ENCODE measurements at regions not wholly inside any gene's neighbourhood (a gene's known extent, or its start where the extent isn't known, plus 50 kb on each side); places are given as distances from the start of the nearest gene placed in this dataset.

- no peak for TF ChIP-seq YY1 (IDR thresholded peaks at IDR 0.05; ENCODE audit: insufficient read depth, insufficient read length)
- no peak for TF ChIP-seq ZNF274 (IDR thresholded peaks at IDR 0.05; ENCODE audit: low read depth, low read length)
- TF ChIP-seq SUZ12 (IDR thresholded peaks at IDR 0.05; ENCODE audit: extremely low read depth, insufficient read depth, insufficient read length) = no peak
These were observed 326.4 kb upstream of the KHDRBS2 start for GRCh38 chr6:62612471-62612870.

Measured in NT2/D1 (cell line).